ENCODE measurements at regions not wholly inside any gene's neighbourhood (a gene's known extent, or its start where the extent isn't known, plus 50 kb on each side); places are given as distances from the start of the nearest gene placed in this dataset.
A peak's percentile ranks its signal among the peaks of the same experiment; 100 is the strongest.

DNA sequence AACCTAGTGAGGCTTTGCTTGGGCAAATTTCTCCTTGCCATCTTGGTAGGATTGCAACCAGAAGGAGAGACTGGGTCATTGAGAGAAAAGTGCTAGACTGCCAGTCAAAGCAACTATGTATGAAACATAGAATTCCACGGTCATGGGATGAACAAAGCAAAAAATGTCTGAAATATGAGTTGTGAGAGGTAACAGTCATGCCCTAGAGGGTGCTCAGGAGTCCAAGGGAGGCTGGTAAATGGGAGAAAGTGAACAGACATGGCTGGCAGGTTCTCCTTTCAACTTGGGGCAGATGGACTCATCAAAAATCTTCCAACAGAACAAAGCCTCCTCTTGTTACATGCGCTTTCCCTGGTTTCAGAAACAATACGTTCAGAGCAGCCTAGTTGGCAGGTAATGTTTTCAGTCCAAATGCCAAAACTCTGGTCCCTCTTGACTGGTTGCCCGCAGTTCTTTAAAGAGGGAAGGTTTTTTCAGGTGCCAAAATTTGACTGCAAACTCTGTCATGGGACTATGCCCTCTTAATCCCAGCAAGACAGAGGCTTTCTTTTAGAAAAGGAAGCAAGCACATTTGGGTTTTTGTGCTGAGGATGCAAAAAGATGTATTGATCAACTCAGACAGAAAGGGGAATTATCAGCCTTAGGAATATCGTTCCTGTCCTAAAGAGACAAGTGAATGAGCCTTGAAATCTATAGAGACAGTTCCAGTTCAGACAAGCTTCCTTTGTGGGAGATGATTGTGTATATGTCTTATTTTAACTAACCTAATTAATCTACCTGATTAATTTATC is 68.5 kb upstream of the SASH1 start:
- H3K4me3 ChIP-seq (replicated peaks in 1 of 2; ENCODE audit: low read depth in 2 of 2, low read length in 2 of 2) = peak overlapping the region in 1 of 2 donors; percentile 57
- peak in 1 of 2 donors; percentile 60 for DNase-seq (ENCODE audit: low read depth in 2 of 2)
- TF ChIP-seq, protein P1, sequence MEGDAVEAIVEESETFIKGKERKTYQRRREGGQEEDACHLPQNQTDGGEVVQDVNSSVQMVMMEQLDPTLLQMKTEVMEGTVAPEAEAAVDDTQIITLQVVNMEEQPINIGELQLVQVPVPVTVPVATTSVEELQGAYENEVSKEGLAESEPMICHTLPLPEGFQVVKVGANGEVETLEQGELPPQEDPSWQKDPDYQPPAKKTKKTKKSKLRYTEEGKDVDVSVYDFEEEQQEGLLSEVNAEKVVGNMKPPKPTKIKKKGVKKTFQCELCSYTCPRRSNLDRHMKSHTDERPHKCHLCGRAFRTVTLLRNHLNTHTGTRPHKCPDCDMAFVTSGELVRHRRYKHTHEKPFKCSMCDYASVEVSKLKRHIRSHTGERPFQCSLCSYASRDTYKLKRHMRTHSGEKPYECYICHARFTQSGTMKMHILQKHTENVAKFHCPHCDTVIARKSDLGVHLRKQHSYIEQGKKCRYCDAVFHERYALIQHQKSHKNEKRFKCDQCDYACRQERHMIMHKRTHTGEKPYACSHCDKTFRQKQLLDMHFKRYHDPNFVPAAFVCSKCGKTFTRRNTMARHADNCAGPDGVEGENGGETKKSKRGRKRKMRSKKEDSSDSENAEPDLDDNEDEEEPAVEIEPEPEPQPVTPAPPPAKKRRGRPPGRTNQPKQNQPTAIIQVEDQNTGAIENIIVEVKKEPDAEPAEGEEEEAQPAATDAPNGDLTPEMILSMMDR (IDR thresholded peaks at IDR 0.05; ENCODE audit: low read depth, low read length) = peak; percentile 33

DNA sequence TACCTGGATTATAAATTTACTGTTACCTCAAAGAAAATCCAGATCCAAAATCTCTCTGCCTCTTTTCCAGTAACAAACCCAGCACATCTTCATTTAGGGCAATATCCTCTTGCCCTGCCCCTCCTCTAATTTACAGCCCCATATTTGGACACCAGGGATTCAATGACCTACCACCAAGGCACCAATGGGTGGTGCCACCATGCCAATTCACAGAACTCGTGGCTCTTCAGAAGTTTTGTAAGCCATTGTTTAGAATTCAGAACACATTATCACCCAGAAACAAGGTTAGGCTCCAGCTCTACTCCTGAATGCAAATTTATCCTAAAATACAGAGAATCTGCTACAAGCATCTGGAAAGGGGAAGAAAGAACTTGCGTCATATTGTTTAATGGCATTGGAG is 67.8 kb upstream of the SASH1 start:
- H3K4me3 ChIP-seq (replicated peaks in 1 of 2; ENCODE audit: low read depth in 2 of 2, low read length in 2 of 2) = no peak overlapping the region
- TF ChIP-seq, protein P1 (IDR thresholded peaks at IDR 0.05; ENCODE audit: low read depth, low read length) = no peak
- DNase-seq (ENCODE audit: low read depth in 2 of 2) = no peak

DNA sequence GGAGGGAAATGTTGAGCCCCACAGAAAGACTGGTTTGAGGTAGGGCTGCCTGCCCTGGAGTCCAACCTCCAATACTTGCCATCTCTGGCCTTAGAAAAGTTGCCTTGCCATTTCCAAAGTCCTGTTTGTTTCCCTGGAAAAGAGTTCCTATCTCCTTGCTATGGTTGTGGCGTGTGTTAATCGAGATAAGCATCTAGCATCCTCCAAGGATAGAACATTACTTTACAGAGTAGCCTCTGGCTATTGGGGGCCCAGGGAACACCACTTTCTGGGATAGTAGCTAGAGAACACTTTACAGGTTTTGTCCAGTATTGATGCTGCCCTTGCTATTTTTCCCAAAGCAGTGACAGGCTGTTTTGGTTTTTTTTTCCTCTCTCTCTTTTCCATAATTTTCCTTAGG is 57.4 kb upstream of the SASH1 start:
- TF ChIP-seq, protein P1 (IDR thresholded peaks at IDR 0.05; ENCODE audit: low read depth, low read length) = no peak
- H3K4me3 ChIP-seq (replicated peaks in 1 of 2; ENCODE audit: low read depth in 2 of 2, low read length in 2 of 2) = no peak overlapping the region
- DNase-seq (ENCODE audit: low read depth in 2 of 2) = no peak

DNA sequence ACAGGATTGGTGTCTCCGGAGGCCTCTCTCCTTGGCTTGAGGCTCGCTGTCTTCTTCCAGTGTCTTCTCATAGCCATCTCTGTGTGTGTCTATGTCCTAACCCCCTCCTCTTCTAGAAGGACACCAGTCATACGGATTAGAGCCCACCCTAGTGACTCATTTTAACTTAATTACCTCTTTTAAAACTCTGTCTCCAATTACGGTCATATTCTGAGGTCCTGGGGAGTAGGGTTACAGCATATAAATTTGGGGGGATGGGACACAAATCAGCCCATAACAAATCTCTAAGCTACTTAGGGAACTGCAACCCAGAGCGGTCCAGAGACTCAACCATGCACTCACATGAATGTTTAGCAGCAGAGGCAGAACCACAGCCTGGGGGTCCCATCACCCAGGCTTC is 56.1 kb upstream of the SASH1 start:
- H3K4me3 ChIP-seq (replicated peaks in 1 of 2; ENCODE audit: low read depth in 2 of 2, low read length in 2 of 2) = no peak overlapping the region
- TF ChIP-seq, protein P1 (IDR thresholded peaks at IDR 0.05; ENCODE audit: low read depth, low read length) = no peak
- DNase-seq (ENCODE audit: low read depth in 2 of 2) = no peak

DNA sequence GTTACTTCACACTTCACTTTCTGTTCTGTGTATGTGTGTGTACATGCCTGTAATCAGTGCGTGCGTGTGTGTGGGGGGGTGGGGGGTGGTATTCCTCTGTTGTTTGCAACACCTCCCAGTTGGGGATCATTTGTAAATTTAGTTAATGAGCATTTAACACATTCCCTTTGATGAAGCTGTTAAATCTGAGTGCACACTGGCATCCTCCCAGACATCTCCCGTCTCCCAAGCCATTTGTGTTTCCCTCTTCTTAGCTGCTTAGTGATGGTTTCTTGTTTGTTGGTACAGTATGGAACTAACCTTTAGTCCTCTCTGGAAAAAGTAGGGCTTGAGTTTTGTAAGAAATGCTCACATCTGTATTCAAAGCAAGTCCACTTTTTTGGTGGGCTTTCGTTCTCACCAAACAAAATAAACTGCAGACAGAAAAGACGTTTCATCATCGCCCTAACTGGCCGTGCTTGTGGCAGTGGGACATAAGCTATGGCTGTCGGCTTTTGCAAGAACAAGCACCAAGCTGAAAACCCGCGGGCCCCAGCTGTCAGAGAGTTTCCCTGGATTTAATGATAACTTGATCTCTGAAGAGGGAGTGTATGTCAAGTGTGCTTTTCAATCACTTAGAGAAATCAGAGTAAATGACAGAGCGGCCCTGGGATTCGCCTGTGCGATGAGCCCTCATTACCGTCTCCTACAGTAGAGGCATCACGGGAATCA is 54.9 kb upstream of the SASH1 start:
- no peak for DNase-seq (ENCODE audit: low read depth in 2 of 2)
- TF ChIP-seq, protein P1 (IDR thresholded peaks at IDR 0.05; ENCODE audit: low read depth, low read length) = no peak
- no peak overlapping the region for H3K4me3 ChIP-seq (replicated peaks in 1 of 2; ENCODE audit: low read depth in 2 of 2, low read length in 2 of 2)

DNA sequence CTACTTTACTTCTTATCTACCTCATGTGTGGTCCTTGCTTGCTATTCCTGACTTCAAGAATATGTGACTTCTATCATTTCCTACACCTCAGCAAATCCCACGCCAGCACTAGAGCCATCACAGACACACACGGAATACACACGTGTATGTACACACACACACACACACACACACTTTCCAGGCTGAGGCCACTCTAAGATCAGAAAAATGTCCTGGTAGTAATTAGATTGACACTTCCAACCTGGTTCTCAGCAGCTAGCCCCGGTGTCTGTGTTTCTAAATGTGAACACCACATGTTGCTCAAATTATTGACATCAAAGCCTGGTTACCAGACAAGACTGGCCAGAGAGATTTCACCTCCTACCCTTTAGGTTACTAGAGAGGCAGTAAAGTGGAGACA is 54.1 kb upstream of the SASH1 start:
- peak in 1 of 2 donors; percentile 22 for DNase-seq (ENCODE audit: low read depth in 2 of 2)
- TF ChIP-seq, protein P1 (IDR thresholded peaks at IDR 0.05; ENCODE audit: low read depth, low read length) = no peak
- peak overlapping the region in 1 of 2 donors; percentile 8 for H3K4me3 ChIP-seq (replicated peaks in 1 of 2; ENCODE audit: low read depth in 2 of 2, low read length in 2 of 2)
